ENCODE measurements at regions not wholly inside any gene's neighbourhood (a gene's known extent, or its start where the extent isn't known, plus 50 kb on each side); places are given as distances from the start of the nearest gene placed in this dataset.

DNA sequence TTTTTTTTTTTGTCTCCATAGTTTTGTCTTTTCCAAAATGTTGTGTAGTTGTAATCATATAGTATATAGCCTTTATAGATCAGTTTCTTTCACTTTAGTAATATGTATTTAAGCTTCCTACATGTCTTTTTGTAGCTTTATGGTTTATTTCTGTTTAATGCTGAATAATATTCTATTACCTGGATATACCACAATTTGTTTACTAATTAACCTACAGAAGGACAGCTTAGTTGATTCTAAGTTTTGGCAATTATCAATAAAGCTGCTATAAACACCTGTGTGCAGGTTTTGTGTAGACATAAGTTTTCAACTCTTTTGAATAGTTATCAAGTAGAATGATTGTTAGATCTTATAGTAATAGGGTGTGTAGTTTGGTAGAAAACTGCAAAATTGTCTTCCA, 130.3 kb upstream of the CARD18 start:
- Histone ChIP-seq H3K9me3 (ENCODE audit: low read length) (no peaks in the 10 kb centered on the region), H3K27ac (ENCODE audit: low read length) (no peak overlapping the region), H3K36me3 (ENCODE audit: insufficient read depth, low read length) (no peaks in the 10 kb centered on the region), H2AFZ (ENCODE audit: low read depth, low read length) (no peak overlapping the region), H3F3A (ENCODE audit: insufficient read depth, low read length, poor library complexity, severe bottlenecking) (peaks cover 4% of the 10 kb centered on the region), H3K79me2 (replicated peaks; ENCODE audit: insufficient read depth, low read length) (no peaks in the 10 kb centered on the region), H3K4me2 (ENCODE audit: low read length) (no peak overlapping the region), H3K9me2 (ENCODE audit: insufficient read depth, low read length) (no peaks in the 10 kb centered on the region), H3K4me3 (ENCODE audit: low read length) (no peak overlapping the region), H4K20me1 (ENCODE audit: insufficient read depth) (no peaks in the 10 kb centered on the region), H3K9ac (ENCODE audit: low read length) (no peak overlapping the region), H3K27me3 (ENCODE audit: insufficient read depth, low read depth, low read length) (no peaks in the 10 kb centered on the region)
- TF ChIP-seq MXI1 (conservative IDR thresholded peaks at IDR 0.05; ENCODE audit: poor library complexity, severe bottlenecking): no peak
- TF ChIP-seq, protein P1, sequence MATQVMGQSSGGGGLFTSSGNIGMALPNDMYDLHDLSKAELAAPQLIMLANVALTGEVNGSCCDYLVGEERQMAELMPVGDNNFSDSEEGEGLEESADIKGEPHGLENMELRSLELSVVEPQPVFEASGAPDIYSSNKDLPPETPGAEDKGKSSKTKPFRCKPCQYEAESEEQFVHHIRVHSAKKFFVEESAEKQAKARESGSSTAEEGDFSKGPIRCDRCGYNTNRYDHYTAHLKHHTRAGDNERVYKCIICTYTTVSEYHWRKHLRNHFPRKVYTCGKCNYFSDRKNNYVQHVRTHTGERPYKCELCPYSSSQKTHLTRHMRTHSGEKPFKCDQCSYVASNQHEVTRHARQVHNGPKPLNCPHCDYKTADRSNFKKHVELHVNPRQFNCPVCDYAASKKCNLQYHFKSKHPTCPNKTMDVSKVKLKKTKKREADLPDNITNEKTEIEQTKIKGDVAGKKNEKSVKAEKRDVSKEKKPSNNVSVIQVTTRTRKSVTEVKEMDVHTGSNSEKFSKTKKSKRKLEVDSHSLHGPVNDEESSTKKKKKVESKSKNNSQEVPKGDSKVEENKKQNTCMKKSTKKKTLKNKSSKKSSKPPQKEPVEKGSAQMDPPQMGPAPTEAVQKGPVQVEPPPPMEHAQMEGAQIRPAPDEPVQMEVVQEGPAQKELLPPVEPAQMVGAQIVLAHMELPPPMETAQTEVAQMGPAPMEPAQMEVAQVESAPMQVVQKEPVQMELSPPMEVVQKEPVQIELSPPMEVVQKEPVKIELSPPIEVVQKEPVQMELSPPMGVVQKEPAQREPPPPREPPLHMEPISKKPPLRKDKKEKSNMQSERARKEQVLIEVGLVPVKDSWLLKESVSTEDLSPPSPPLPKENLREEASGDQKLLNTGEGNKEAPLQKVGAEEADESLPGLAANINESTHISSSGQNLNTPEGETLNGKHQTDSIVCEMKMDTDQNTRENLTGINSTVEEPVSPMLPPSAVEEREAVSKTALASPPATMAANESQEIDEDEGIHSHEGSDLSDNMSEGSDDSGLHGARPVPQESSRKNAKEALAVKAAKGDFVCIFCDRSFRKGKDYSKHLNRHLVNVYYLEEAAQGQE (IDR thresholded peaks at IDR 0.05; ENCODE audit: borderline replicate concordance): no peak
- no peak for TF ChIP-seq POLR2AphosphoS5 (IDR thresholded peaks at IDR 0.05)
- no peak for TF ChIP-seq SMC3 (conservative IDR thresholded peaks at IDR 0.05; ENCODE audit: poor library complexity)
- no peak for TF ChIP-seq RAD21 (conservative IDR thresholded peaks at IDR 0.05)
- no peak for TF ChIP-seq EZH2 (IDR thresholded peaks at IDR 0.05; ENCODE audit: borderline replicate concordance, insufficient read depth, low read length, poor library complexity, severe bottlenecking)
- TF ChIP-seq, protein P2, sequence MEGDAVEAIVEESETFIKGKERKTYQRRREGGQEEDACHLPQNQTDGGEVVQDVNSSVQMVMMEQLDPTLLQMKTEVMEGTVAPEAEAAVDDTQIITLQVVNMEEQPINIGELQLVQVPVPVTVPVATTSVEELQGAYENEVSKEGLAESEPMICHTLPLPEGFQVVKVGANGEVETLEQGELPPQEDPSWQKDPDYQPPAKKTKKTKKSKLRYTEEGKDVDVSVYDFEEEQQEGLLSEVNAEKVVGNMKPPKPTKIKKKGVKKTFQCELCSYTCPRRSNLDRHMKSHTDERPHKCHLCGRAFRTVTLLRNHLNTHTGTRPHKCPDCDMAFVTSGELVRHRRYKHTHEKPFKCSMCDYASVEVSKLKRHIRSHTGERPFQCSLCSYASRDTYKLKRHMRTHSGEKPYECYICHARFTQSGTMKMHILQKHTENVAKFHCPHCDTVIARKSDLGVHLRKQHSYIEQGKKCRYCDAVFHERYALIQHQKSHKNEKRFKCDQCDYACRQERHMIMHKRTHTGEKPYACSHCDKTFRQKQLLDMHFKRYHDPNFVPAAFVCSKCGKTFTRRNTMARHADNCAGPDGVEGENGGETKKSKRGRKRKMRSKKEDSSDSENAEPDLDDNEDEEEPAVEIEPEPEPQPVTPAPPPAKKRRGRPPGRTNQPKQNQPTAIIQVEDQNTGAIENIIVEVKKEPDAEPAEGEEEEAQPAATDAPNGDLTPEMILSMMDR (IDR thresholded peaks at IDR 0.05; ENCODE audit: poor library complexity, severe bottlenecking): no peak
- TF ChIP-seq TAF1 (IDR thresholded peaks at IDR 0.05; ENCODE audit: low read depth): no peak
- no peak for TF ChIP-seq EP300 (conservative IDR thresholded peaks at IDR 0.05; ENCODE audit: poor library complexity, severe bottlenecking)

DNA sequence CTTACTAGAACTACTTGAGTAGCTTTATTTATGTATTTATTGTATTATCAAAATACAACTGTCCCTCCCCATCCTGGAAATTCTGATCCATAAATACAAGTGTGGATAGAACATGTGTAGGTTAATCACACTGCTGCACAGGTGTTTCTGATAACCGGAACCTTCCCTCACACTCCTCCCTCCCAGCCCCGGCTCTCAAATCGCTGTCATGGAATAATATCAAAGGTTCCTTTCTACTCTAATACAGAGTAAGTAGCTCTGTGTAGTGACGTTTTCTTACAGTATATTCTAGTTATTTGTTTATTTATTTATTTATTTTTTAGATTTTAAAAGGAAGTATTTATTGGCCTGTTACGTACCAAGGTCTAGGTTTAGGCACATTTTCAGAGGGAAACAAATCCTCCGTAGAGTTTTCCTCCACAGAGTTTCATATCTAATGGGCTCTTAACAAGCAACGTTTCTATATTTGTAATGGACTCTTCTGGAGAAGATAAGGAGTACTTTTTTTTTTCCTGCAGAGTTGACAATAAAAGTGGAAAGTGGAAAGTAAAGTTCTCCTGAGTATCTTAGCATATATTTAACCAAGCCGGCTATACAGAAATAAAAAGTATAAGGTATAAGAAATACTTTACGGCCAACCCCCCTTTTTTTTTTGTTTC, 129.0 kb upstream of the CARD18 start:
- H3K4me3 ChIP-seq (ENCODE audit: low read length): no peak overlapping the region
- TF ChIP-seq EP300 (conservative IDR thresholded peaks at IDR 0.05; ENCODE audit: poor library complexity, severe bottlenecking) (no peak), EZH2 (IDR thresholded peaks at IDR 0.05; ENCODE audit: borderline replicate concordance, insufficient read depth, low read length, poor library complexity, severe bottlenecking) (no peak)
- TF ChIP-seq, protein P2 (IDR thresholded peaks at IDR 0.05; ENCODE audit: poor library complexity, severe bottlenecking): no peak

More for the DNA sequence above, 129.0 kb upstream of the CARD18 start:
- Histone ChIP-seq H3K27me3 (ENCODE audit: insufficient read depth, low read depth, low read length) (no peaks in the 10 kb centered on the region), H3K9me3 (ENCODE audit: low read length) (no peaks in the 10 kb centered on the region), H3K79me2 (replicated peaks; ENCODE audit: insufficient read depth, low read length) (no peaks in the 10 kb centered on the region), H3K4me2 (ENCODE audit: low read length) (no peak overlapping the region), H3K27ac (ENCODE audit: low read length) (no peak overlapping the region), H3K9ac (ENCODE audit: low read length) (no peak overlapping the region), H4K20me1 (ENCODE audit: insufficient read depth) (no peaks in the 10 kb centered on the region), H3F3A (ENCODE audit: insufficient read depth, low read length, poor library complexity, severe bottlenecking) (no peaks in the 10 kb centered on the region), H3K9me2 (ENCODE audit: insufficient read depth, low read length) (no peaks in the 10 kb centered on the region), H3K36me3 (ENCODE audit: insufficient read depth, low read length) (no peaks in the 10 kb centered on the region), H2AFZ (ENCODE audit: low read depth, low read length) (no peak overlapping the region)
